ENCODE measurements at regions not wholly inside any gene's neighbourhood (a gene's known extent, or its start where the extent isn't known, plus 50 kb on each side); places are given as distances from the start of the nearest gene placed in this dataset.
"Not testable (repeated sequence)": the region's sequence is repeated elsewhere in the genome, so short reads cannot be mapped to it uniquely, and the experiment has no call there.

GRCh38 chr21:35516292-35516691 lies 467.2 kb upstream of the RUNX1 start:
- H3K4me3 ChIP-seq (ENCODE audit: low read depth in 2 of 2, low read length in 1 of 2); H3K9ac ChIP-seq; H3K9me2 ChIP-seq; CTCF ChIA-PET; H3K9me3 ChIP-seq; H3K36me3 ChIP-seq (replicated peaks in 1 of 2; ENCODE audit: control insufficient read depth in 1 of 2, insufficient read depth in 2 of 2, low read length in 1 of 2); DNase-seq; H3K79me2 ChIP-seq (ENCODE audit: insufficient read depth); H2AFZ ChIP-seq (ENCODE audit: low read depth); H3K4me2 ChIP-seq; H3K4me1 ChIP-seq (ENCODE audit: control insufficient read depth in 1 of 2, insufficient read depth in 2 of 2, low read depth in 1 of 2, low read length in 1 of 2); H3K27ac ChIP-seq (ENCODE audit: low read depth in 2 of 2, low read length in 1 of 2); H4K20me1 ChIP-seq (ENCODE audit: insufficient read depth); POLR2A ChIA-PET; H3K27me3 ChIP-seq (ENCODE audit: insufficient read depth): not testable (repeated sequence)
- 55% methylated on average over 2 of the region's 2 CpGs for WGBS (ENCODE audit: low lambda C conversion rate)
- peaks cover 12% of the 10 kb centered on the region for H3F3A ChIP-seq (replicated peaks; ENCODE audit: insufficient read depth)

DNA sequence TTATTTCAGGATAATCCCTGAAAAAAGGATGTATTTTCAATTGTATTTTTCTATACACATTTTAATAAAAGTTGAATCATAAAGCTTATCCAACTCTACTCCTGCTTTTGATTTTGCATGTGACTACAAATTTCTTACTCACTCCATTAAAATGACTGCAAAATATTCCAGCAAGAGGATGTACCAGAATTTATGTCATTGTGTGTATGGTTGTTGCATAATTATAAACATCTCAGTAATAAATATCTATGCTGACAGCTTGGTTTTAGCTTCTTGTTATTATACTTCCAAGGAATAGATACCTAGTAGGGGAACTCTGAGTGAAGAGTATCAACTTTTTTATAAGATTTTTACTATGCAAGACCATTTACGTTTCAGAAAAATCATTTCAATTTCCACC lies 463.2 kb upstream of the RUNX1 start:
- no peak overlapping the region; a peak in 1 of 4 replicates for H3K4me3 ChIP-seq (ENCODE audit: low read depth in 2 of 2, low read length in 1 of 2)
- no peak for TF ChIP-seq FOSL2 (IDR thresholded peaks at IDR 0.05; ENCODE audit: borderline replicate concordance, low read depth)
- TF ChIP-seq CHD2 (IDR thresholded peaks at IDR 0.05; ENCODE audit: low read length, partially characterized antibody) = no peak
- no peak for TF ChIP-seq NFIC (IDR thresholded peaks at IDR 0.05; ENCODE audit: borderline replicate concordance)
- TF ChIP-seq EP300 (IDR thresholded peaks at IDR 0.05; ENCODE audit: borderline replicate concordance in 1 of 2, low read depth in 1 of 2, low read length in 1 of 2) = no peak
- no peak for TF ChIP-seq FOXM1 (IDR thresholded peaks at IDR 0.05; ENCODE audit: low read depth)
- TF ChIP-seq REST (IDR thresholded peaks at IDR 0.05; ENCODE audit: low read depth, low read length) = no peak
- no peak for TF ChIP-seq USF2 (IDR thresholded peaks at IDR 0.05; ENCODE audit: borderline replicate concordance, low read depth, low read length)
- no peak for TF ChIP-seq SMC3 (IDR thresholded peaks at IDR 0.05; ENCODE audit: low read depth, low read length)
- TF ChIP-seq TAF1 (IDR thresholded peaks at IDR 0.05; ENCODE audit: borderline replicate concordance, low read depth, low read length) = no peak
- no peak for TF ChIP-seq RAD21 (IDR thresholded peaks at IDR 0.05; ENCODE audit: low read length)
- TF ChIP-seq CTCF (IDR thresholded peaks at IDR 0.05) = no peak
- TF ChIP-seq, protein P1, sequence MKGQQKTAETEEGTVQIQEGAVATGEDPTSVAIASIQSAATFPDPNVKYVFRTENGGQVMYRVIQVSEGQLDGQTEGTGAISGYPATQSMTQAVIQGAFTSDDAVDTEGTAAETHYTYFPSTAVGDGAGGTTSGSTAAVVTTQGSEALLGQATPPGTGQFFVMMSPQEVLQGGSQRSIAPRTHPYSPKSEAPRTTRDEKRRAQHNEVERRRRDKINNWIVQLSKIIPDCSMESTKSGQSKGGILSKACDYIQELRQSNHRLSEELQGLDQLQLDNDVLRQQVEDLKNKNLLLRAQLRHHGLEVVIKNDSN (IDR thresholded peaks at IDR 0.05; ENCODE audit: borderline replicate concordance, low read depth) = no peak
- TF ChIP-seq GATA2 (CRISPR knock-in tag; IDR thresholded peaks at IDR 0.05) = no peak
- TF ChIP-seq ZBTB33 (IDR thresholded peaks at IDR 0.05; ENCODE audit: borderline replicate concordance, low read depth) = no peak
- no peaks in the 10 kb centered on the region for H3K79me2 ChIP-seq (ENCODE audit: insufficient read depth)
- peak overlapping the region; percentile 39; the same call in 1 of the 2 replicates for H3K4me2 ChIP-seq
- DNase-seq = no peak
- H3K27me3 ChIP-seq (ENCODE audit: insufficient read depth) = no peaks in the 10 kb centered on the region
- H2AFZ ChIP-seq (ENCODE audit: low read depth) = peak overlapping the region; percentile 67; the same call in 1 of the 2 replicates
- H3K9me2 ChIP-seq = no peaks in the 10 kb centered on the region
- no peaks in the 10 kb centered on the region for H4K20me1 ChIP-seq (ENCODE audit: insufficient read depth)
- H3K36me3 ChIP-seq (replicated peaks in 1 of 2; ENCODE audit: control insufficient read depth in 1 of 2, insufficient read depth in 2 of 2, low read length in 1 of 2) = no peaks in the 10 kb centered on the region
- POLR2A ChIA-PET = no interaction called here
- WGBS (ENCODE audit: low lambda C conversion rate) = 34% methylated on average over 1 of the region's 1 CpG
- peak overlapping the region; percentile 41; the same call in 1 of the 2 replicates for H3K9ac ChIP-seq
- peaks cover 15% of the 10 kb centered on the region for H3F3A ChIP-seq (replicated peaks; ENCODE audit: insufficient read depth)
- peak overlapping the region in 1 of 2 experiments; percentile 85; a peak in 2 of 4 replicates for H3K27ac ChIP-seq (ENCODE audit: low read depth in 2 of 2, low read length in 1 of 2)
- no peaks in the 10 kb centered on the region for H3K9me3 ChIP-seq
- CTCF ChIA-PET = interaction anchor here (0.9 kb wide), 1 partner anchor 328 kb away, joined by 3 read pairs; no protein-coding TSS in a partner anchor
- H3K4me1 ChIP-seq (ENCODE audit: control insufficient read depth in 1 of 2, insufficient read depth in 2 of 2, low read depth in 1 of 2, low read length in 1 of 2) = peaks cover 0 to 6% of the 10 kb centered on the region in 2 experiments; a peak in 2 of 4 replicates

Data from SK-N-SH (cell line).